ENCODE measurements at regions not wholly inside any gene's neighbourhood (a gene's known extent, or its start where the extent isn't known, plus 50 kb on each side); places are given as distances from the start of the nearest gene placed in this dataset.

- TF ChIP-seq BHLHE40 (IDR thresholded peaks at IDR 0.05; ENCODE audit: low read depth, low read length) (no peak), RCOR1 (IDR thresholded peaks at IDR 0.05; ENCODE audit: insufficient replicate concordance, low read length) (no peak), POLR2A (IDR thresholded peaks at IDR 0.05; ENCODE audit: low read depth, low read length) (no peak), FOS (IDR thresholded peaks at IDR 0.05; ENCODE audit: low read depth, low read length) (no peak)
These were observed 102.2 kb downstream of the TSEN15 start (continued) for GRCh38 chr1:184153731-184154130.

GRCh38 chr1:184156521-184157393 is 105.2 kb downstream of the TSEN15 start:
- CTCF ChIA-PET: no interaction called here
- Histone ChIP-seq H2AFZ (replicated peaks; ENCODE audit: low read length, poor library complexity) (no peak overlapping the region), H3K4me1 (ENCODE audit: control insufficient read depth, insufficient read depth, low read length) (peaks cover 8% of the 10 kb centered on the region), H3K36me3 (ENCODE audit: control insufficient read depth, insufficient read depth, low read length) (no peaks in the 10 kb centered on the region), H3K56ac (ENCODE audit: extremely low read depth, insufficient read depth, low read length) (no peak overlapping the region), H3K9me1 (ENCODE audit: insufficient read depth, low read length) (no peaks in the 10 kb centered on the region; the same call in 1 of the 2 replicates), H3K14ac (replicated peaks; ENCODE audit: low read depth, low read length) (no peak overlapping the region), H2BK15ac (ENCODE audit: low read depth, low read length) (no peak overlapping the region), H4K91ac (ENCODE audit: insufficient read depth, low read depth, low read length) (no peak overlapping the region), H3K4me2 (ENCODE audit: low read depth, low read length) (no peak overlapping the region), H4K8ac (ENCODE audit: low read depth in 2 of 2, low read length in 2 of 2) (no peak overlapping the region), H3K9ac (ENCODE audit: low read depth, low read length) (no peak overlapping the region), H3K79me1 (ENCODE audit: low read depth in 1 of 2, low read length in 2 of 2) (no peaks in the 10 kb centered on the region), H3K18ac (ENCODE audit: low read depth, low read length) (no peak overlapping the region), H3K4ac (ENCODE audit: low read depth, low read length) (peak overlapping the region; percentile 17; the same call in 1 of the 2 replicates), H2BK20ac (ENCODE audit: low read depth, low read length) (no peak overlapping the region), H2BK5ac (ENCODE audit: low read depth, low read length, poor library complexity, severe bottlenecking) (no peak overlapping the region), H3K27ac (ENCODE audit: insufficient read depth, low read length) (no peak overlapping the region), H2AK5ac (ENCODE audit: low read depth, low read length) (no peak overlapping the region), H3K23ac (ENCODE audit: low read depth, low read length) (no peak overlapping the region), H3K9me3 (ENCODE audit: control insufficient read depth, insufficient read depth, low read length) (no peaks in the 10 kb centered on the region), H2AK9ac (replicated peaks; ENCODE audit: low read depth, low read length, poor library complexity) (peak overlapping the region; percentile 22), H3K27me3 (ENCODE audit: control insufficient read depth, insufficient read depth, low read length) (no peaks in the 10 kb centered on the region), H4K20me1 (ENCODE audit: insufficient read depth, low read length) (no peaks in the 10 kb centered on the region), H2BK120ac (ENCODE audit: low read depth, low read length) (no peak overlapping the region), H3K4me3 (ENCODE audit: insufficient read depth, low read depth, low read length) (no peak overlapping the region), H4K5ac (ENCODE audit: low read depth, low read length) (no peak overlapping the region)
- POLR2A ChIA-PET (ENCODE audit: unreplicated experiment): interaction anchor here (0.5 kb wide), 1 partner anchor 105 kb away, joined by 4 read pairs; the partner anchor contains the start of gene TSEN15
- no CpG with 5 or more reads among the region's 5 CpGs for WGBS, 2 experiments (ENCODE audit: extremely low coverage in 2 of 2, insufficient read length in 1 of 2)
- no TSS peak for BruUV-seq (replicated peaks)
- intact Hi-C loops (cut with micrococcal nuclease): no loop called here
- dilution Hi-C loops (cut with HindIII; ENCODE audit: low sequenced_read_pairs, unreplicated experiment): no loop called here
- no peak for ATAC-seq (ENCODE audit: low read depth)
- DNase-seq: no peak
- in situ Hi-C loops (cut with MboI; ENCODE audit: low sequenced_read_pairs): no loop called here
- TF ChIP-seq POLR2A (IDR thresholded peaks at IDR 0.05; ENCODE audit: low read depth, low read length) (no peak), MAFK (IDR thresholded peaks at IDR 0.05; ENCODE audit: low read depth, low read length) (no peak), CEBPB (IDR thresholded peaks at IDR 0.05; ENCODE audit: low read depth, low read length) (no peak), RCOR1 (IDR thresholded peaks at IDR 0.05; ENCODE audit: insufficient replicate concordance, low read length) (no peak), CHD1 (IDR thresholded peaks at IDR 0.05; ENCODE audit: low read depth, low read length) (no peak), NFE2L2 (IDR thresholded peaks at IDR 0.05; ENCODE audit: low read depth, low read length) (no peak), MXI1 (IDR thresholded peaks at IDR 0.05; ENCODE audit: borderline replicate concordance, low read depth, low read length) (no peak)
- TF ChIP-seq, protein P1, sequence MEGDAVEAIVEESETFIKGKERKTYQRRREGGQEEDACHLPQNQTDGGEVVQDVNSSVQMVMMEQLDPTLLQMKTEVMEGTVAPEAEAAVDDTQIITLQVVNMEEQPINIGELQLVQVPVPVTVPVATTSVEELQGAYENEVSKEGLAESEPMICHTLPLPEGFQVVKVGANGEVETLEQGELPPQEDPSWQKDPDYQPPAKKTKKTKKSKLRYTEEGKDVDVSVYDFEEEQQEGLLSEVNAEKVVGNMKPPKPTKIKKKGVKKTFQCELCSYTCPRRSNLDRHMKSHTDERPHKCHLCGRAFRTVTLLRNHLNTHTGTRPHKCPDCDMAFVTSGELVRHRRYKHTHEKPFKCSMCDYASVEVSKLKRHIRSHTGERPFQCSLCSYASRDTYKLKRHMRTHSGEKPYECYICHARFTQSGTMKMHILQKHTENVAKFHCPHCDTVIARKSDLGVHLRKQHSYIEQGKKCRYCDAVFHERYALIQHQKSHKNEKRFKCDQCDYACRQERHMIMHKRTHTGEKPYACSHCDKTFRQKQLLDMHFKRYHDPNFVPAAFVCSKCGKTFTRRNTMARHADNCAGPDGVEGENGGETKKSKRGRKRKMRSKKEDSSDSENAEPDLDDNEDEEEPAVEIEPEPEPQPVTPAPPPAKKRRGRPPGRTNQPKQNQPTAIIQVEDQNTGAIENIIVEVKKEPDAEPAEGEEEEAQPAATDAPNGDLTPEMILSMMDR (conservative IDR thresholded peaks at IDR 0.05; ENCODE audit: low read depth, low read length): no peak
- TF ChIP-seq, protein P2, sequence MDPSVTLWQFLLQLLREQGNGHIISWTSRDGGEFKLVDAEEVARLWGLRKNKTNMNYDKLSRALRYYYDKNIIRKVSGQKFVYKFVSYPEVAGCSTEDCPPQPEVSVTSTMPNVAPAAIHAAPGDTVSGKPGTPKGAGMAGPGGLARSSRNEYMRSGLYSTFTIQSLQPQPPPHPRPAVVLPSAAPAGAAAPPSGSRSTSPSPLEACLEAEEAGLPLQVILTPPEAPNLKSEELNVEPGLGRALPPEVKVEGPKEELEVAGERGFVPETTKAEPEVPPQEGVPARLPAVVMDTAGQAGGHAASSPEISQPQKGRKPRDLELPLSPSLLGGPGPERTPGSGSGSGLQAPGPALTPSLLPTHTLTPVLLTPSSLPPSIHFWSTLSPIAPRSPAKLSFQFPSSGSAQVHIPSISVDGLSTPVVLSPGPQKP (IDR thresholded peaks at IDR 0.05; ENCODE audit: borderline replicate concordance, low read depth, low read length): no peak
- TF ChIP-seq, protein P3, sequence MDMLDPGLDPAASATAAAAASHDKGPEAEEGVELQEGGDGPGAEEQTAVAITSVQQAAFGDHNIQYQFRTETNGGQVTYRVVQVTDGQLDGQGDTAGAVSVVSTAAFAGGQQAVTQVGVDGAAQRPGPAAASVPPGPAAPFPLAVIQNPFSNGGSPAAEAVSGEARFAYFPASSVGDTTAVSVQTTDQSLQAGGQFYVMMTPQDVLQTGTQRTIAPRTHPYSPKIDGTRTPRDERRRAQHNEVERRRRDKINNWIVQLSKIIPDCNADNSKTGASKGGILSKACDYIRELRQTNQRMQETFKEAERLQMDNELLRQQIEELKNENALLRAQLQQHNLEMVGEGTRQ (IDR thresholded peaks at IDR 0.05; ENCODE audit: low read depth, low read length): no peak
